Body of pancreas (tissue), 4 donors: ENCODE measurements at regions not wholly inside any gene's neighbourhood (a gene's known extent, or its start where the extent isn't known, plus 50 kb on each side); places are given as distances from the start of the nearest gene placed in this dataset.

ENCODE experiments used
- POLR2A ChIP-seq, 3 donors: fragments of 450-650 bp; IDR thresholded peaks; one replicate each; pipeline ENCODE4 v1.6.1; 2016; ENCODE audit warnings: antibody characterized with exemption in 3 of 3, mild to moderate bottlenecking in 2 of 3
- TF ChIP-seq, protein P1 (sequence below), 7 experiments: fragments of 450-650 bp in 4 of 7; fragments of 200-600 bp in 3 of 7; sonication (generic) in 3 of 7; IDR thresholded peaks; one replicate each; pipeline ENCODE4 v1.5.1; 2016 to 2019; ENCODE audit warnings: antibody characterized with exemption in 7 of 7

DNA sequence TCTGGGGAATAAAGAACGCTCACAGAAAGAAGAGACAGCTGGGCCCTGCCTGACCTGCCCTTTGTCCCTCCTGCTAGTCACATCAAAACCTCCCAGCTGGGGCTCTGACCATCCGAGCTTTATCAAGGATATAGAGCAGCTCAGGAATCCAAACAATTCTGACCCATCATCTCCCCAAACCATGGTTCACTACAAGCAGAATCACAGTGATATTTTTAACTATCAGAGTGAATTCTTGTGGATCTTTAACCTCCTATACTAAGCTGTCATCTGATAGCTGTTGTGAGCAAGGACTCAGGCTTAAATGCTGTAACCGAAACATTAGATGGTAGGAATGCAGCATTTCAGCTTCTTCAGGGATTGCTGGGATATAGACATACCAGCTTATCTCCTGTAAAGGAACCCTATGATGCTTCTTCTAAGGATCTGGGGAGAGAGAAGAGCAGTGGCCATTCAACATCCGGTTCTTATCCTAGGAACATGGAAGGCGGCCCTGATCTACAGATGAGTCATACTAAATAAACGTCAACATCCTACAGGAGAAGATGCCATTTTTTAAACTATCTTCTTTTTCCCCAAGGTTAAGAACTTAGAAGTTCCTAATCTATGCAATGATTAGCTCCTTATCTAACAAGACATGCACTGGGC, 84.7 kb upstream of the AKIP1 start:
- TF ChIP-seq, protein P1, sequence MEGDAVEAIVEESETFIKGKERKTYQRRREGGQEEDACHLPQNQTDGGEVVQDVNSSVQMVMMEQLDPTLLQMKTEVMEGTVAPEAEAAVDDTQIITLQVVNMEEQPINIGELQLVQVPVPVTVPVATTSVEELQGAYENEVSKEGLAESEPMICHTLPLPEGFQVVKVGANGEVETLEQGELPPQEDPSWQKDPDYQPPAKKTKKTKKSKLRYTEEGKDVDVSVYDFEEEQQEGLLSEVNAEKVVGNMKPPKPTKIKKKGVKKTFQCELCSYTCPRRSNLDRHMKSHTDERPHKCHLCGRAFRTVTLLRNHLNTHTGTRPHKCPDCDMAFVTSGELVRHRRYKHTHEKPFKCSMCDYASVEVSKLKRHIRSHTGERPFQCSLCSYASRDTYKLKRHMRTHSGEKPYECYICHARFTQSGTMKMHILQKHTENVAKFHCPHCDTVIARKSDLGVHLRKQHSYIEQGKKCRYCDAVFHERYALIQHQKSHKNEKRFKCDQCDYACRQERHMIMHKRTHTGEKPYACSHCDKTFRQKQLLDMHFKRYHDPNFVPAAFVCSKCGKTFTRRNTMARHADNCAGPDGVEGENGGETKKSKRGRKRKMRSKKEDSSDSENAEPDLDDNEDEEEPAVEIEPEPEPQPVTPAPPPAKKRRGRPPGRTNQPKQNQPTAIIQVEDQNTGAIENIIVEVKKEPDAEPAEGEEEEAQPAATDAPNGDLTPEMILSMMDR (IDR thresholded peaks at IDR 0.05): no peak
- TF ChIP-seq POLR2A (IDR thresholded peaks at IDR 0.05): no peak
